ENCODE measurements at regions not wholly inside any gene's neighbourhood (a gene's known extent, or its start where the extent isn't known, plus 50 kb on each side); places are given as distances from the start of the nearest gene placed in this dataset.

GRCh38 chr7:132635127-132635526 lies 58.9 kb upstream of the PLXNA4 start:
- DNase-seq: no peak
- peaks cover 46% of the 10 kb centered on the region for H3K27me3 ChIP-seq (ENCODE audit: insufficient read depth, low read depth)
- H3F3A ChIP-seq (ENCODE audit: insufficient read depth, low read depth): no peaks in the 10 kb centered on the region
- no peaks in the 10 kb centered on the region for H3K36me3 ChIP-seq (ENCODE audit: low read depth)
- no peaks in the 10 kb centered on the region for H3K9me3 ChIP-seq (ENCODE audit: insufficient read depth, low read depth)
- ChIA-PET CTCF (no interaction called here), POLR2A (ENCODE audit: unreplicated experiment) (no interaction called here)
- BruUV-seq (replicated peaks): no TSS peak
- no peak overlapping the region for H3K4me3 ChIP-seq
- TF ChIP-seq CTCF (conservative IDR thresholded peaks at IDR 0.05) (no peak), EZH2 (IDR thresholded peaks at IDR 0.05; ENCODE audit: low read depth) (no peak)
- no peak overlapping the region for H3K4me2 ChIP-seq
- H3K4me1 ChIP-seq (replicated peaks; ENCODE audit: insufficient read depth): no peaks in the 10 kb centered on the region
- no peaks in the 10 kb centered on the region for H4K20me1 ChIP-seq (ENCODE audit: insufficient read depth)
- no peaks in the 10 kb centered on the region for H3K79me2 ChIP-seq (ENCODE audit: low read depth)
- H3K9me2 ChIP-seq (ENCODE audit: insufficient read depth): no peaks in the 10 kb centered on the region
- no peak overlapping the region for H3K27ac ChIP-seq
- intact Hi-C loops (cut with micrococcal nuclease; ENCODE audit: unreplicated experiment): no loop called here
- H2AFZ ChIP-seq: no peak overlapping the region

GRCh38 chr7:132630834-132631233 lies 54.6 kb upstream of the PLXNA4 start:
- Histone ChIP-seq H3K4me2 (no peak overlapping the region), H4K20me1 (ENCODE audit: insufficient read depth) (no peaks in the 10 kb centered on the region), H3K9me3 (ENCODE audit: insufficient read depth, low read depth) (no peaks in the 10 kb centered on the region), H3K9me2 (ENCODE audit: insufficient read depth) (no peaks in the 10 kb centered on the region), H3K4me3 (no peak overlapping the region), H3K4me1 (replicated peaks; ENCODE audit: insufficient read depth) (no peaks in the 10 kb centered on the region), H3K36me3 (ENCODE audit: low read depth) (no peaks in the 10 kb centered on the region), H3K79me2 (ENCODE audit: low read depth) (no peaks in the 10 kb centered on the region), H2AFZ (no peak overlapping the region), H3K27ac (no peak overlapping the region), H3F3A (ENCODE audit: insufficient read depth, low read depth) (no peaks in the 10 kb centered on the region), H3K27me3 (ENCODE audit: insufficient read depth, low read depth) (peaks cover 48% of the 10 kb centered on the region)
- BruUV-seq (replicated peaks): no TSS peak
- ChIA-PET CTCF (interaction anchor here (0.6 kb wide), 1 partner anchor 607 kb away, joined by 4 read pairs; no protein-coding TSS in a partner anchor), POLR2A (ENCODE audit: unreplicated experiment) (no interaction called here)
- no peak for DNase-seq
- intact Hi-C loops (cut with micrococcal nuclease; ENCODE audit: unreplicated experiment): no loop called here
- TF ChIP-seq CTCF (conservative IDR thresholded peaks at IDR 0.05): no peak
- no peak for TF ChIP-seq EZH2 (IDR thresholded peaks at IDR 0.05; ENCODE audit: low read depth)

Data from PC-9 (cell line).